Gastrocnemius medialis (tissue), 4 donors: ENCODE measurements at regions not wholly inside any gene's neighbourhood (a gene's known extent, or its start where the extent isn't known, plus 50 kb on each side); places are given as distances from the start of the nearest gene placed in this dataset.

ENCODE experiments used
- ATAC-seq, 2 donors: fragments of 150-250 bp; one replicate each; pipeline ENCODE4 v1.9.1; 2016
- DNase-seq, 2 donors: peaks; one replicate each; pipeline ENCODE4 v3.0.0-alpha.2; 2019
- H3K27ac ChIP-seq, 4 donors: fragments of 200-600 bp; sonication (generic); 1 replicate in 1 of 4; 2 replicates in 3 of 4; pipeline ENCODE4 v1.5.1; 2016 to 2018; ENCODE audit warnings: mild to moderate bottlenecking in 2 of 4, moderate library complexity in 1 of 4
- H3K27me3 ChIP-seq, 3 donors: fragments of 200-600 bp; sonication (generic) in 2 of 3; 1 replicate in 1 of 3; 2 replicates in 2 of 3; pipeline versions ENCODE4 v1.5.1 to v1.6.0; 2016 to 2019; ENCODE audit warnings: mild to moderate bottlenecking in 1 of 3, moderate library complexity in 1 of 3
- H3K36me3 ChIP-seq, 2 donors: fragments of 200-600 bp; sonication (generic) in 1 of 2; one replicate each; pipeline ENCODE4 v1.5.1; 2017 to 2018
- H3K4me1 ChIP-seq, 2 donors: fragments of 200-600 bp; sonication (generic) in 1 of 2; one replicate each; pipeline ENCODE4 v1.5.1; 2016 to 2017; ENCODE audit warnings: mild to moderate bottlenecking in 2 of 2
- H3K4me3 ChIP-seq, 4 donors: fragments of 200-600 bp; sonication (generic) in 3 of 4; 1 replicate in 1 of 4; 2 replicates in 3 of 4; pipeline ENCODE4 v1.5.1; 2016 to 2019; ENCODE audit warnings: mild to moderate bottlenecking in 2 of 4
- H3K9me3 ChIP-seq, 3 donors: fragments of 200-600 bp; sonication (generic) in 2 of 3; 1 replicate in 1 of 3; 2 replicates in 2 of 3; pipeline ENCODE4 v1.5.1; 2016 to 2019
- CTCF ChIP-seq, 5 experiments: fragments of 450-650 bp in 3 of 5; fragments of 200-600 bp in 2 of 5; sonication (generic) in 2 of 5; IDR thresholded peaks in 4 of 5; conservative IDR thresholded peaks in 1 of 5; 1 replicate in 4 of 5; 2 replicates in 1 of 5; pipeline ENCODE4 v1.5.1; 2016 to 2019; ENCODE audit warnings: antibody characterized with exemption in 5 of 5, mild to moderate bottlenecking in 3 of 5, moderate library complexity in 3 of 5
- POLR2A ChIP-seq, 2 donors: fragments of 450-650 bp; IDR thresholded peaks; one replicate each; pipeline ENCODE4 v1.6.1; 2017; ENCODE audit warnings: antibody characterized with exemption in 2 of 2, mild to moderate bottlenecking in 2 of 2, moderate library complexity in 2 of 2
- in situ Hi-C, 4 donors: fragments of 200-750 bp; cut with MboI; loops; one replicate each; pipeline versions ENCODE4 v1.15.0 to v1.8.0; 2017; ENCODE audit warnings: low sequenced_read_pairs in 4 of 4
- intact Hi-C: fragments of 100-400 bp; cut with DNase I; formaldehyde crosslinking; loops from one replicate; pipeline ENCODE4 v1.15.1; 2023; ENCODE audit warnings: low total_unique reads

- ATAC-seq (no peak), DNase-seq (no peak)
- no peak overlapping the region for H3K4me3 ChIP-seq
- no peaks in the 10 kb centered on the region for H3K4me1 ChIP-seq
- no peak overlapping the region for H3K27ac ChIP-seq
- TF ChIP-seq CTCF (IDR thresholded peaks at IDR 0.05 in 4 of 5, conservative IDR thresholded peaks at IDR 0.05 in 1 of 5) (no peak), POLR2A (IDR thresholded peaks at IDR 0.05) (no peak)
- in situ Hi-C loops: no loop called here
- no peaks in the 10 kb centered on the region for H3K27me3 ChIP-seq
- no peaks in the 10 kb centered on the region for H3K9me3 ChIP-seq
- H3K36me3 ChIP-seq: no peaks in the 10 kb centered on the region
- intact Hi-C loops: no loop called here
Observed at GRCh38 chr7:12967322-12967721, 279.9 kb downstream of the ARL4A start.

DNA sequence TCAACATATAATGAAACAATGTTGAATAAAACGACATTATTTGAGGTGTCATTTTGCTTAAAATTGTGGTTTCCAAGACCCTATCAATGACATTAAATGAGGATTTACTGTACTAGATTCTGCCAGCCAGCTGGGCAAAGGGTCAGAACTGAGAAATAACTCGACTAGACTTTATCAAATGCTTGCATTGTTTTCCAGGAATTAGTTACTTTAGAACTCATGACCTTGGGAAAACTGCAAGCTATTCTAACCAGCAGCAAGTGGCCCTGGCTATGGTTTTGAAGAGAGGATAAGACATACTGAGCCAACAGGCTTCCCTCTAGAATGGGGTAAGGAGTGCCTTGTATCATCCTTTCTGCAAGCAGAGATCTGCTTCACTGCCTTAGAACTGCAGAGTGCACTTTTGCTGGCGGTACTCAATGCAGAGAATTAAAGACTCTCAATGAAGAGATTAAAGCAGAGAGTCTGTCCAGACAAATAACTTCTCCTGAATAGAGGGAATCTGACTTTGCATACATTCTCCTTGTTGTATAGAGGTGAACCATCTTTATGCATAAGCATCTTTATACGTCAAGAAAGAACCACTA is 281.5 kb downstream of the ARL4A start:
- in situ Hi-C loops (no loop called here), intact Hi-C loops (no loop called here)

GRCh38 chr7:12970626-12971025 is 283.2 kb downstream of the ARL4A start:
- H3K27ac ChIP-seq: no peak overlapping the region
- no peak for ATAC-seq
- no peak for DNase-seq
- H3K36me3 ChIP-seq: no peaks in the 10 kb centered on the region
- no peak for TF ChIP-seq POLR2A (IDR thresholded peaks at IDR 0.05)
- TF ChIP-seq CTCF (IDR thresholded peaks at IDR 0.05 in 4 of 5, conservative IDR thresholded peaks at IDR 0.05 in 1 of 5): no peak
- no peaks in the 10 kb centered on the region for H3K9me3 ChIP-seq
- H3K4me1 ChIP-seq: no peaks in the 10 kb centered on the region
- in situ Hi-C loops: no loop called here
- no peaks in the 10 kb centered on the region for H3K27me3 ChIP-seq
- intact Hi-C loops: no loop called here
- H3K4me3 ChIP-seq: no peak overlapping the region

More for the DNA sequence above, 281.5 kb downstream of the ARL4A start:
- H3K4me1 ChIP-seq: no peaks in the 10 kb centered on the region
- no peaks in the 10 kb centered on the region for H3K9me3 ChIP-seq
- ATAC-seq: no peak
- no peak overlapping the region for H3K4me3 ChIP-seq
- no peak for DNase-seq
- no peaks in the 10 kb centered on the region for H3K27me3 ChIP-seq
- H3K27ac ChIP-seq: no peak overlapping the region
- TF ChIP-seq CTCF (IDR thresholded peaks at IDR 0.05 in 4 of 5, conservative IDR thresholded peaks at IDR 0.05 in 1 of 5) (no peak), POLR2A (IDR thresholded peaks at IDR 0.05) (no peak)
- no peaks in the 10 kb centered on the region for H3K36me3 ChIP-seq

GRCh38 chr7:12974451-12975166 is 287.2 kb downstream of the ARL4A start:
- ATAC-seq (no peak), DNase-seq (no peak)
- Histone ChIP-seq H3K4me1 (no peaks in the 10 kb centered on the region), H3K36me3 (no peaks in the 10 kb centered on the region), H3K9me3 (no peaks in the 10 kb centered on the region), H3K27ac (no peak overlapping the region), H3K27me3 (no peaks in the 10 kb centered on the region), H3K4me3 (no peak overlapping the region)
- in situ Hi-C loops: no loop called here
- intact Hi-C loops: no loop called here
- TF ChIP-seq POLR2A (IDR thresholded peaks at IDR 0.05): no peak

GRCh38 chr7:12975412-12975811 is 288.0 kb downstream of the ARL4A start:
- Histone ChIP-seq H3K27me3 (no peaks in the 10 kb centered on the region), H3K36me3 (no peaks in the 10 kb centered on the region), H3K4me3 (no peak overlapping the region), H3K4me1 (no peaks in the 10 kb centered on the region), H3K27ac (no peak overlapping the region), H3K9me3 (no peaks in the 10 kb centered on the region)
- no peak for DNase-seq
- intact Hi-C loops (no loop called here), in situ Hi-C loops (no loop called here)
- TF ChIP-seq POLR2A (IDR thresholded peaks at IDR 0.05) (no peak), CTCF (IDR thresholded peaks at IDR 0.05 in 4 of 5, conservative IDR thresholded peaks at IDR 0.05 in 1 of 5) (no peak)
- ATAC-seq: no peak
